IPS DF 6.9 (cell line): ENCODE measurements at regions not wholly inside any gene's neighbourhood (a gene's known extent, or its start where the extent isn't known, plus 50 kb on each side); places are given as distances from the start of the nearest gene placed in this dataset.
"Not testable (repeated sequence)": the region's sequence is repeated elsewhere in the genome, so short reads cannot be mapped to it uniquely, and the experiment has no call there.

Experiments used
- DNase-seq: peaks from one replicate; pipeline ENCODE4 v3.0.0-alpha.2; 2013; ENCODE audit warnings: low read depth, low spot score
- H3K27ac ChIP-seq: one replicate; pipeline ENCODE4 v1.5.1; 2013; ENCODE audit warnings: low read length, control low read depth
- H3K27me3 ChIP-seq: 2 replicates; pipeline ENCODE4 v1.6.1; 2013; ENCODE audit warnings: mild to moderate bottlenecking, low read length; ENCODE audit not compliant: control insufficient read depth, insufficient read depth
- H3K36me3 ChIP-seq: 2 replicates; pipeline ENCODE4 v1.6.1; 2013; ENCODE audit warnings: low read length; ENCODE audit not compliant: control insufficient read depth, insufficient read depth
- H3K4me1 ChIP-seq: 2 replicates; pipeline ENCODE4 v1.6.1; 2013; ENCODE audit warnings: low read length; ENCODE audit not compliant: control insufficient read depth, insufficient read depth
- H3K4me3 ChIP-seq: 2 replicates; pipeline ENCODE4 v1.5.1; 2013; ENCODE audit warnings: mild to moderate bottlenecking, low read length
- H3K9me3 ChIP-seq: 2 replicates; pipeline ENCODE4 v1.6.1; 2013; ENCODE audit warnings: low read length, inconsistent platforms; ENCODE audit not compliant: control insufficient read depth, insufficient read depth
- WGBS: extraction: QIAGEN DNeasy Blood & Tissue Kit; methylation state at CpG from one replicate; pipeline ENCODE4 v1.1.7; 2013; ENCODE audit warnings: mixed read lengths, missing lambda C conversion rate; ENCODE audit not compliant: insufficient read length, insufficient coverage; 5-methylcytosine and 5-hydroxymethylcytosine counted together

DNA sequence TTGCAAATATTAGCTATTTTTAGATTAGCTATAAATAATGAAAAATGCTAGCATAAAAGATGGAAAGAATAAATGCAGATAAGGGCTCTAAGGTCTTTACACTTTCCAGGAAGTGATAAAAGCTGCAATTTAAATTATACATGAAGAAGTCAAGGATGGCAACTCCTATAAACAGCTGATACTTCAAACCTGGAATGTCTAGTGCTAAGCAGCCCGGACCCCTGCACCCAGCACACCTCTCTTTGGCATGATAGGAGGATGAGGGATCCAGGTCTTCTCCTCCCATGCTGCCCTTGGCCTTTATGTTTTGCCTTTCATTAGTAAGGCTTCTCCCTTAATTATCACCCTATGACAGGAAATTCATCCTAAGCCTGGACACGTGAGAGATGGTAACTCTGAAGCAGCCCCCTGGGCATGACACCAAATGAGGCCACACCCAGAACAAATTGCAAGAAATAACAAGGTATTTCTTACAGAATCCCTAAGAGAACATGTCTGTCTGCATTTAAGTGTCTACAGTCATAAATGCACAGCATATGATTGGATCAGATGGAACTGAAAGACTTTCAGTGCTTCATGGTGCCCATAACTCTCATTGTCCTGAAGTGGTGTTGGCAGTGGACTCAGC, 158.3 kb upstream of the PRSS1 start:
- no CpG with 5 or more reads among the region's 2 CpGs for WGBS
- Histone ChIP-seq H3K4me3 (no peak overlapping the region), H3K27ac (no peak overlapping the region), H3K4me1 (no peaks in the 10 kb centered on the region), H3K9me3 (no peaks in the 10 kb centered on the region), H3K36me3 (no peaks in the 10 kb centered on the region), H3K27me3 (no peaks in the 10 kb centered on the region)
- DNase-seq = no peak

DNA sequence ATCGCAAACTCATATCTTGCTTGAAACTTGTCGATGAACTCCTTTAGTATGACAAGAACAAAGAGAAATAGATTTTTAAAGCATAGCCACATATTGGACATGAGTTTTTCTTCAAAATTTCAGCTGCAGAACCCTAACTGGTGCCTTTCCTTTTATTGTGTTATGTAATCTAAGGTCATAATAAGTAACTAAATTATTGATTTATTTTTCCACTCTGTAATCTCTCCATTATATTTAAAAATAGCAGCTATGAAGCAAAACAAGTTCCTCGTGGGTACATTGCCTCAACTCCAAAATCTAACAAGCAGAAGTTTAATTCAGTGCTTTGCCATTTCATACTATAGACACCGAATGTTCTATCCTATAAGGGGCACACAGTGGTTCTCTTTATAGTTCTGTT, 159.2 kb upstream of the PRSS1 start:
- Histone ChIP-seq H3K36me3 (no peaks in the 10 kb centered on the region), H3K27ac (no peak overlapping the region), H3K4me1 (no peaks in the 10 kb centered on the region), H3K4me3 (no peak overlapping the region), H3K9me3 (no peaks in the 10 kb centered on the region), H3K27me3 (no peaks in the 10 kb centered on the region)
- no CpG with 5 or more reads among the region's 4 CpGs for WGBS
- DNase-seq = no peak

DNA sequence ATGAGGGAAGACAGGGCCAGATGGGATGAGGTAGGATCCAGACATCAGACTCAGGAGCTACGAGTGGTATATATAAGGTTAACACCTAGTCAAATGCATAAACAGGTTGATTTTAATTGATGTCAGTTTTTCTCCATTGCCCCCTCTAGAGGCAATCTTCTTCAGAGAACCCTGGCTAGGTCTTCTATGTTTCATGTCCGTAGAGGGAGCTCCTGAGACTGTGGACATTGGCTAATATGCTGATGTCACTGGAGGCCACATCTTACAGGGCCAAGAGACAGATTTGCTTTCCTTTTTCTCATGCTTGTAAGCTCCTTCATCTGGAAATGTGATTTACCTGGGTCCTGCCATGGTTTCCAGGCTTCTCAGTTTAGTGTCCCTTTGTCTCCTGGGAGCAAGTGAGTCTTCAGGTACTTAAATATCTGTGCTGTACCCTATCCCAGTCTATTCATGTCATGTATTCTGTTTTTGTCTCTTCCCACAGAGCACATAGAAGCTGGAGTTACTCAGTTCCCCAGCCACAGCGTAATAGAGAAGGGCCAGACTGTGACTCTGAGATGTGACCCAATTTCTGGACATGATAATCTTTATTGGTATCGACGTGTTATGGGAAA, 161.6 kb upstream of the PRSS1 start:
- no peaks in the 10 kb centered on the region for H3K36me3 ChIP-seq
- no peaks in the 10 kb centered on the region for H3K27me3 ChIP-seq
- H3K4me1 ChIP-seq = no peaks in the 10 kb centered on the region
- no CpG with 5 or more reads among the region's 5 CpGs for WGBS
- no peak overlapping the region for H3K27ac ChIP-seq
- peak; percentile 22 for DNase-seq
- no peak overlapping the region for H3K4me3 ChIP-seq
- H3K9me3 ChIP-seq = no peaks in the 10 kb centered on the region

DNA sequence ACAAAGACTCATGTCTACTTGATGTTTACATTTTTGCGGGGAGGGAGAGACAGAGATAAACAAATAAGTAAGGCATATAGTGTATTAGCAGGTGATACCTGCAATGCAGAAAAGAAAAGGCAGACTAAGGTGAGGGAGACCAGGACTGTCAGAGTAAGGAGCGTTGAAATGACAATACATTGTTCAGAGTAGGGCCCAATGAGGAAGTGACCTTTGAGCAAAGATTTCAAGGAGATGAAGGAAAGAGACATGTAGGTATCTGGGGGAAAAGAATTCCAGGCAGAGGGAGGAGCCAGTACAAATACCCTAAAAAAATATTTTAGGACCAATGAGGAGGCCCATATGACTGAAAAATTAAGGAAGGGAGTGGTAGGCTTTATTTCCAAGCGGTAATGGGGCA, 162.7 kb upstream of the PRSS1 start:
- Histone ChIP-seq H3K4me1 (no peaks in the 10 kb centered on the region), H3K36me3 (no peaks in the 10 kb centered on the region), H3K4me3 (no peak overlapping the region), H3K27me3 (no peaks in the 10 kb centered on the region), H3K9me3 (no peaks in the 10 kb centered on the region), H3K27ac (no peak overlapping the region)
- whole genome bisulfite sequencing = no CpG with 5 or more reads among the region's 3 CpGs
- DNase-seq = no peak

DNA sequence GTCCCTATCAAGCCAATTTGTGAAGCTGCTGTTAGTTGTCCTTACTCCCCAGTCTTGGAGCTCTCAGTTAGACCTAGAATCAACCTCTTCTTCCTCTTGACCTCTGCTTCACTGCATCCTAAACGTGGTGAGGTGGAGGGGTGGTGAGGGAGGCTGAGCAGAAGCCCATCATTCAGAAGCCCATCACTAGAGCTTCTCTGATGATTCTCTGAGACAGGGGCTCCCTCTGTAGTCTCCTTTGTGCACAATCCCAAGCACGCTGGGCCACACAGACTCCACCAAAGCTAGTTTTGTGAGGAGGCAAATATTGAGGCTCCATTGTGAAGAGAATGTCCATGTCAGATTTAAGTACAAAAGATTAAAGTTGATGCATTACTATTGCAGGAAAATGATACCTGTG, 163.8 kb upstream of the PRSS1 start:
- H3K27ac ChIP-seq = no peak overlapping the region
- no peak overlapping the region for H3K4me3 ChIP-seq
- H3K9me3 ChIP-seq = no peaks in the 10 kb centered on the region
- H3K36me3 ChIP-seq = no peaks in the 10 kb centered on the region
- no CpG with 5 or more reads among the region's 2 CpGs for WGBS
- no peak for DNase-seq
- no peaks in the 10 kb centered on the region for H3K27me3 ChIP-seq
- H3K4me1 ChIP-seq = no peaks in the 10 kb centered on the region

DNA sequence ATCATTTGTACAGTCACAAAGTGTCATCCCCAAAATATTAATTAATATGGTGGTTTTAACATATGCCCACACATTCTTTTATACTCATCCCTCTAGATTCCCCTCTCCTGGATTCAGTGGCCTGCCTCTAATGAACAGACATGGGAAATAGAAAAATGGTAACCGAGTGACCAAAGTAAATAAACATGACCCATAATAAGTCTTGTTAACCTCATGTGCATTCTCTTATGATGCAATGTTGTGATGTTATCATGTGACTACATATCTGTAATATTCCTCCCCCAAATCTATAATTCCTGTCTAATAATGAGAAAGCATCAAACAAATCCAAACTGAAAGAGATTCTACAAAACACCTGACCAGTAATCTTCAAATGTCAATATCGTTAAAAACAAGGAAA, 164.5 kb upstream of the PRSS1 start:
- Histone ChIP-seq H3K27me3 (no peaks in the 10 kb centered on the region), H3K36me3 (no peaks in the 10 kb centered on the region), H3K4me1 (no peaks in the 10 kb centered on the region), H3K9me3 (no peaks in the 10 kb centered on the region), H3K27ac (no peak overlapping the region), H3K4me3 (no peak overlapping the region)
- no peak for DNase-seq
- no CpG with 5 or more reads among the region's 2 CpGs for WGBS

DNA sequence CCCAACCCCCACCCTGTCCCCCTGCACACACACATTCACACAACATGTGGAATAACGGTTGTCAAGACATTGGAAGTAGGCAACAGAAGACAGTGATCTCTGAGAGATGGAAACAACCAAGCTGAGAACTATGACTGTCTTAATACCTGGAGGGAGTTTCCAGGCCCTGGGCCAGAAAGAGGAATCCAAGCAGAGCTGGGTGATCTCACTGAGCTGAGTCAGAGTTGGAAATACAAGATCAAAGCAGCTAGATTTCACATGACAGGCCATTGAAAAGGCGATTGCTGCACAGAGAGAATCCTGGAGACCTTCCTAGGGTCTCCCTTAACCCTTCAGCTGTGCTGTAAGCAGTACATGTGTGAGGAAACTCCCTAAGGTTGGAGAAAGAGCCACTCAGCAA, 165.8 kb upstream of the PRSS1 start:
- no peaks in the 10 kb centered on the region for H3K4me1 ChIP-seq
- no peaks in the 10 kb centered on the region for H3K36me3 ChIP-seq
- no peak for DNase-seq
- H3K27ac ChIP-seq = no peak overlapping the region
- no CpG with 5 or more reads among the region's 2 CpGs for WGBS
- H3K4me3 ChIP-seq = no peak overlapping the region
- H3K27me3 ChIP-seq = no peaks in the 10 kb centered on the region
- H3K9me3 ChIP-seq = no peaks in the 10 kb centered on the region

DNA sequence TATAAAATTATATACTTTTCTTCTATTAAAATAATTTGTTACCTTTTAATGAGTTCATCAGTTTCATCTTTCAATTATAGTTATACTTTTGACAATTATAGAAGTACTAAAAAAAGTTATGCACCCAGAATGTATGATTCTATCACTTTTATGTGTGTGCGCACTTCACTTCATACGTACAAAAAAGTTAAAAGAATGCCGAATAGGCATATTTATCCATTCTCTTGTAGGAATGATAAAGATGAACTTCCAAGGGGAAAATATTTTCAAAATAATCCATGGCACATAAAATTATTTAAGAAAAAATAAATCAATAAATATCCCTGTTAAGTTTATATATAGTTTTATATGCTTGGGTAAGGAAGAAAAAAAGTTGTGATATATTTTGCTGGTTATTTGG, 166.9 kb upstream of the PRSS1 start:
- Histone ChIP-seq H3K27me3 (no peaks in the 10 kb centered on the region), H3K4me1 (no peaks in the 10 kb centered on the region), H3K9me3 (no peaks in the 10 kb centered on the region), H3K4me3 (no peak overlapping the region), H3K27ac (no peak overlapping the region), H3K36me3 (no peaks in the 10 kb centered on the region)
- WGBS = no CpG with 5 or more reads among the region's 3 CpGs
- no peak for DNase-seq

DNA sequence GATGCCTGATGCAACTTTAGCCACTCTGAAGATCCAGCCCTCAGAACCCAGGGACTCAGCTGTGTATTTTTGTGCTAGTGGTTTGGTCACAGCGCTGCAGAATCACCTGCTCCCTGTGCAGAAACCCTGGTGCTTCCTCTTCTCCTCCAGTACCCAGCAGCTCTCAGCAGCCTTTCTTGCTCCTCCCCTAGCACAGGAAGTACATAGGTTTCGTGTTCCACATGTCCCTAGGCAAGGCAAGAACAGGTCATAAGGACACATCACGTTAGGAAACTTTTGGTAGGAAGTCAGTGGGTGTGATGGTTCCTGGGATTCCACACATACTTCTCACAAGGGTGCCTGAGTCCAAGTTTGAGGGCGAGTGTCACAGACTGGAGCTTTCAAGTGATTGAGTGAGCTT, 167.9 kb upstream of the PRSS1 start:
- Histone ChIP-seq H3K27ac (no peak overlapping the region), H3K4me3 (no peak overlapping the region), H3K4me1 (no peaks in the 10 kb centered on the region), H3K27me3 (no peaks in the 10 kb centered on the region), H3K36me3 (no peaks in the 10 kb centered on the region), H3K9me3 (no peaks in the 10 kb centered on the region)
- WGBS = no CpG with 5 or more reads among the region's 4 CpGs
- DNase-seq = no peak

DNA sequence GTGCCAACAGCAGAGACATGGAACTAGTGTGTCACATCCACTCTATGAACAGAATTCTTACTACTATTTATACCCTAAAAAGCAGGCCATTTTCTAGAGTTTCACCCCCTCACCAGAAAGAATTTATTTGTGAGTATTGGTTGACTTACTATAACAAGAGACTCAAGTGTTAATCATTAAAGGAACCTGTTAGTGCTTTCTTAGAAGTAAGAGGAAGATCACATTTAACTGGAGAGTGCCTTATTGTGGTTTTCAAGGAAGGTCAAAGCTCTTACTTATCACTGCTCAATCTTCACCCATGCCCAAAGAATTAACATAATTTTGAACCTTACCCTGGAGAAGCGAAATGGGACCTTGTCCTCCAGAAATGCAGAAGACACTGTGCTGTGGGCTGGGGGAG, 169.3 kb upstream of the PRSS1 start:
- Histone ChIP-seq H3K4me3 (no peak overlapping the region), H3K27ac (no peak overlapping the region), H3K9me3 (no peaks in the 10 kb centered on the region), H3K36me3 (no peaks in the 10 kb centered on the region), H3K27me3 (no peaks in the 10 kb centered on the region), H3K4me1 (no peaks in the 10 kb centered on the region)
- WGBS = no CpG with 5 or more reads among the region's 1 CpG
- no peak for DNase-seq

DNA sequence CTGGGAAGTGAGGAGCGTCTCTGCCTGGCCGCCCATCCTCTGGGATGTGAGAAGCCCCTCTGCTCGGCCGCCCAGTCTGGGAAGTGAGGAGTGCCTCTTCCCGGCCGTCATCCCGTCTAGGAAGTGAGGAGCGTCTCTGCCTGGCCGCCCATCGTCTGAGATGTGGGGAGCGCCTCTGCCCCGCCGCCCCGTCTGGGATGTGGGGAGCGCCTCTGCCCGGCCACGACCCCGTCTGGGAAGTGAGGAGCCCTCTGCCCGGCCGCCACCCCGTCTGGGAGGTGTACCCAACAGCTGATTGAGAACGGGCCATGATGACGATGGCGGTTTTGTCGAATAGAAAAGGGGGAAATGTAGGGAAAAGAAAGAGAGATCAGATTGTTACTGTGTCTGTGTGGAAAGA, 173.9 kb upstream of the PRSS1 start:
- H3K27me3 ChIP-seq = not testable (repeated sequence)
- no CpG with 5 or more reads among the region's 25 CpGs for WGBS

More for the DNA sequence above, 173.9 kb upstream of the PRSS1 start:
- H3K4me3 ChIP-seq, DNase-seq, H3K27ac ChIP-seq, H3K4me1 ChIP-seq, H3K9me3 ChIP-seq, H3K36me3 ChIP-seq: not testable (repeated sequence)
